Progenitor cell of endocrine pancreas (in vitro differentiated cells): ENCODE measurements at regions not wholly inside any gene's neighbourhood (a gene's known extent, or its start where the extent isn't known, plus 50 kb on each side); places are given as distances from the start of the nearest gene placed in this dataset.

Experiments used
- DNase-seq: peaks from one replicate; pipeline ENCODE4 v3.0.0; 2021; ENCODE audit warnings: low spot score; ENCODE audit not compliant: unreplicated experiment
- H3K27ac Mint-ChIP-seq: 2 replicates; pipeline ENCODE4 v1.8.0; 2021; ENCODE audit warnings: mild to moderate bottlenecking, moderate library complexity, mixed read lengths
- H3K27me3 Mint-ChIP-seq: 2 replicates; pipeline ENCODE4 v1.8.0; 2021; ENCODE audit warnings: mixed read lengths
- H3K36me3 Mint-ChIP-seq: 2 replicates; pipeline ENCODE4 v1.8.0; 2022; ENCODE audit warnings: mixed read lengths; ENCODE audit not compliant: insufficient read depth
- H3K4me1 Mint-ChIP-seq: 2 replicates; pipeline ENCODE4 v1.8.0; 2021; ENCODE audit warnings: low read depth, mixed read lengths
- H3K4me3 Mint-ChIP-seq: 2 replicates; pipeline ENCODE4 v1.8.0; 2021; ENCODE audit warnings: low read depth, mild to moderate bottlenecking, moderate library complexity, mixed read lengths
- H3K9me3 Mint-ChIP-seq: 2 replicates; pipeline ENCODE4 v1.8.0; 2021; ENCODE audit warnings: low read depth, mixed read lengths
- TF ChIP-seq, protein P1 (sequence below): fragments of 200-600 bp; sonication (generic); IDR thresholded peaks from one replicate; pipeline ENCODE4 v1.5.0; 2021; ENCODE audit warnings: antibody characterized with exemption, mild to moderate bottlenecking; ENCODE audit not compliant: unreplicated experiment

DNA sequence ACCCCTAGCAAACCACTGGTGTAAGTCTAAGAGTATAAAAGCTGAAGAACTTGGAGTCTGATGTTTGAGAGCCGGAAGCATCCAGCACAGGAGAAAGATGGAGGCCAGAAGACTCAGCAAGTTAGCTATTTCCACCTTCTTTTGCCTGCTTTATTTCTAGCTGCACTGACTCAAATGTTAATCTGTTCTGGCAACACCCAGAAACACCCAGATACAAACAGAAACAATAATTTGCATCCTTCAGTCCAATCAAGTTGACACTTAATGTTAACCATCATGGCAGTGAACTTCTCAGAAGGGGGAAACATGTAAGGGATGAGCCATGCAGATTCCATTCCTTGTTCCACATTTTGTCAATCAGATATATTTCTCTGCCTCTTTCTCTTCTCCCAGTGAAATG lies 101.8 kb upstream of the FERD3L start:
- Mint-ChIP-seq H3K27ac (no peak overlapping the region), H3K9me3 (no peaks in the 10 kb centered on the region), H3K4me3 (no peak overlapping the region), H3K27me3 (no peaks in the 10 kb centered on the region), H3K4me1 (no peaks in the 10 kb centered on the region), H3K36me3 (no peaks in the 10 kb centered on the region)
- DNase-seq: no peak
- TF ChIP-seq, protein P1, sequence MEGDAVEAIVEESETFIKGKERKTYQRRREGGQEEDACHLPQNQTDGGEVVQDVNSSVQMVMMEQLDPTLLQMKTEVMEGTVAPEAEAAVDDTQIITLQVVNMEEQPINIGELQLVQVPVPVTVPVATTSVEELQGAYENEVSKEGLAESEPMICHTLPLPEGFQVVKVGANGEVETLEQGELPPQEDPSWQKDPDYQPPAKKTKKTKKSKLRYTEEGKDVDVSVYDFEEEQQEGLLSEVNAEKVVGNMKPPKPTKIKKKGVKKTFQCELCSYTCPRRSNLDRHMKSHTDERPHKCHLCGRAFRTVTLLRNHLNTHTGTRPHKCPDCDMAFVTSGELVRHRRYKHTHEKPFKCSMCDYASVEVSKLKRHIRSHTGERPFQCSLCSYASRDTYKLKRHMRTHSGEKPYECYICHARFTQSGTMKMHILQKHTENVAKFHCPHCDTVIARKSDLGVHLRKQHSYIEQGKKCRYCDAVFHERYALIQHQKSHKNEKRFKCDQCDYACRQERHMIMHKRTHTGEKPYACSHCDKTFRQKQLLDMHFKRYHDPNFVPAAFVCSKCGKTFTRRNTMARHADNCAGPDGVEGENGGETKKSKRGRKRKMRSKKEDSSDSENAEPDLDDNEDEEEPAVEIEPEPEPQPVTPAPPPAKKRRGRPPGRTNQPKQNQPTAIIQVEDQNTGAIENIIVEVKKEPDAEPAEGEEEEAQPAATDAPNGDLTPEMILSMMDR: no peak

DNA sequence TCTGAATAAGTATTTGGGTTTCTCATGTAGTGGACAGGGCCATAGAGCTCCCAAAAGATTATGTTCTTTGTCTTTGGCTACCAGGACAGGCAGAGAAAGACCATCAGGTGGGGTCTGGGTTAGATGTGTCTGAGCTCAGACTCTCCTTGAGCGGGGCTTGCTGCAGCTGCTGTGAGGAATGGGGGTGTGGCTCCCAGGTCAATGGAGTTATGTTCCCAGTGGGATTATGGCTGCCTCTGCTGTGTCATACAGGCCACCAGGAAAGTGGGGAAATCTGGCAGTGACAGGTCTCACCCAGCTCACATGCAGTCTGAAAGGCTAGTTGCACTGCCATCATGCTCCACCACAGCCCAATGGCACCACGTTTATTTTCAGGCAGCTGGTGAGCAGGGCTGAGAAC lies 97.0 kb upstream of the FERD3L start:
- TF ChIP-seq, protein P1: no peak
- no peak for DNase-seq
- H3K9me3 Mint-ChIP-seq: peaks cover 17% of the 10 kb centered on the region

DNA sequence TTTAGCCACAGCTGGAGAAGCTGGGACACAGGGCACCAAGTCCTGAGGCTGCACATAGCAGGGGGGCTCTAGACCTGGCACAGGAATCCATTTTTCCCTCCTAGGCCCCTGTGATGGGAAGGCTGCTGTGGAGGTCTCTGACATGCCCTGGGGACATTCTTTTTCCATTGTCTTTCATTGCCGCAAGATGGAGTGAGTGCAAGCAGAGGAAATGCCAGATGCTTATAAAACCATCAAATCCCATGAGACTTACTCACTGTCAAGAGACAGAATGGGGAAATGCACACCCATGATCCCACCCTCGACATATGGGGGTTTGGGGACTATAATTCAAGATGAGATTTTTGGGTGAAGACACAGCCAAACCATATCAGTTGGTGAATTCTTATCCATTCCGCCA lies 94.7 kb upstream of the FERD3L start:
- TF ChIP-seq, protein P1: no peak
- Mint-ChIP-seq H3K27me3 (no peaks in the 10 kb centered on the region), H3K9me3 (peaks cover 22% of the 10 kb centered on the region), H3K4me3 (no peak overlapping the region), H3K4me1 (no peaks in the 10 kb centered on the region), H3K36me3 (peaks cover 1% of the 10 kb centered on the region), H3K27ac (no peak overlapping the region)
- DNase-seq: no peak

More for the DNA sequence above, 97.0 kb upstream of the FERD3L start:
- no peaks in the 10 kb centered on the region for H3K36me3 Mint-ChIP-seq
- H3K27ac Mint-ChIP-seq: no peak overlapping the region
- no peaks in the 10 kb centered on the region for H3K27me3 Mint-ChIP-seq
- H3K4me1 Mint-ChIP-seq: no peaks in the 10 kb centered on the region
- H3K4me3 Mint-ChIP-seq: no peak overlapping the region

DNA sequence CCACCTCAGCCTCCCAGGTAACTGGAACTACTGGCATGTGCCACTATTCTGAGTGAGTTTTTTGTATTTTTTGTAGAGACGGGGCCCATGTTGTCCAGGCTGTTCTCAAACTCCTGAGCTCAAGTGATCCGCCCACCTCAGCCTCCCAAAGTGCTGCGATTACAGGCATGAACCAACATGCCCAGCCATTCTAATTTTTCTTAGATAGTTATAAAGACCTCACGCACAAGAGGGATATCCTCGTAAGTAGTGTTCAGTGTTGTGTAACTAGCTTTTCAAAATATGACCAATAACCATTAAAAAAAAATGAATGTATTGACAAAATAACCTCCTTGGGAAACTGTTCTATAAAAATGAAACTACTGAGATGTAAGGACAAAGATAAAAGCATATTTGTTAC lies 90.5 kb upstream of the FERD3L start:
- peaks cover 1% of the 10 kb centered on the region for H3K36me3 Mint-ChIP-seq
- no peak overlapping the region for H3K27ac Mint-ChIP-seq
- H3K4me1 Mint-ChIP-seq: no peaks in the 10 kb centered on the region
- H3K27me3 Mint-ChIP-seq: no peaks in the 10 kb centered on the region
- no peak overlapping the region for H3K4me3 Mint-ChIP-seq
- no peak for DNase-seq
- H3K9me3 Mint-ChIP-seq: peaks cover 26% of the 10 kb centered on the region
- TF ChIP-seq, protein P1: no peak

DNA sequence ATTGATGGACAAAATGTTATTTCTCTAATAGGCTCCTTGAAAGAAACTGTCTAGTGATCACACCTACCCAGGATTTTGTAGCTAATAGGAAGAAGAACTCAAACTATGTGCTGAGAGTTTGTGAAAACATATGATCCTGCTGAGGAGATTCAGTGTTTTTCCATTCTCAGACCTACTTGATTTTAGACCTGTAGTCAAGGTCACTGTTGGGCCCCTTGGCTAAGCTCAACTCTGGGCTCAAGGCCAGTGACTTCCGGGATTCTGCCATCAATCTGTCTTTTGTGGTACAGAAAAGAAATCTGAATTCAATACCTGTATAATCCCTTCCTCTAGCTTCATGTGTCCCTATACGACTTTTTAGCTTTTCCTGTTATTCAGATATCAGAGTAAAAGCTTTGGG lies 79.7 kb upstream of the FERD3L start:
- Mint-ChIP-seq H3K27me3 (no peaks in the 10 kb centered on the region), H3K27ac (no peak overlapping the region), H3K9me3 (peaks cover 25% of the 10 kb centered on the region), H3K36me3 (peaks cover 11% of the 10 kb centered on the region), H3K4me3 (no peak overlapping the region), H3K4me1 (no peaks in the 10 kb centered on the region)
- DNase-seq: no peak
- TF ChIP-seq, protein P1: no peak
